Pons (tissue), 1 donor: ENCODE measurements at regions not wholly inside any gene's neighbourhood (a gene's known extent, or its start where the extent isn't known, plus 50 kb on each side); places are given as distances from the start of the nearest gene placed in this dataset.
"Not testable (repeated sequence)": the region's sequence is repeated elsewhere in the genome, so short reads cannot be mapped to it uniquely, and the experiment has no call there.

Experiments used
- DNase-seq: peaks from one replicate; pipeline ENCODE4 v3.0.0-alpha.2; 2016; ENCODE audit warnings: low spot score

DNA sequence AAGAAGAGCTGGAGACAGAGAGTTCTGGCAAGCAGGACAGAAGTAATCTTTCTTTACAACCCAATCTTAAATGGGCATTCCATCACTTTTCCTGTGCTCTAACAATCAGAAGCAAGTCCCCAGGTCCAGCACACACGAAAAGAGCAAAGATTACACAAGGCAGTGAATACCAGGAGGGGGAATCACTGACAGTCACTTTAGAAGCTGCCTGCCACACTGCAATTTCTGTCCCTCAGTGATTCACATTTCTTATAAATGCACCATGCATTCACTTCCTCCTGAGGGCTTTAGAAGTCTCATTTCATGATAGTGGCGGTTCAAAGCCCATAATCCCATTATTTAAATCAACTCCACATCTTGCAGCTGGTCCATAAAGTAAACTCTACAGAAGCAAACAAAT is 362.5 kb downstream of the POM121L12 start:
- no peak for DNase-seq

DNA sequence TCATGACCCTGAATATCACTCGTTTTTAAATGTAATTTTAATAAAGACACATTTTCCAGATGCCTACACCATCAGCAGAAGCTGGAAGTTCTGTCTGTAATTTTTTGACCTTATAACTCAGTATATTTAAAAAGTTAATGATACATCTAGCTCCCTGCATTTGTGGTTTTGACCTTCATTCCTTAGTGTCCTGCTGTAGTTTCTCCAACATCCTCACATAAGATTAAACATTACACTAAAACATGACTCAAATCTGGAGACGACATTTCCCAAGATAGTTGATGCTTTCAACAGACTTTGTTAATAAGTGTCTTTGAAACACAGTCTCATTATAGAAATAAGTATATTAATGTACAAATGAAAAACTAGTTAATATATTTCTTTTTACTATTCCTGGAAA is 363.1 kb downstream of the POM121L12 start:
- DNase-seq, result no peak

DNA sequence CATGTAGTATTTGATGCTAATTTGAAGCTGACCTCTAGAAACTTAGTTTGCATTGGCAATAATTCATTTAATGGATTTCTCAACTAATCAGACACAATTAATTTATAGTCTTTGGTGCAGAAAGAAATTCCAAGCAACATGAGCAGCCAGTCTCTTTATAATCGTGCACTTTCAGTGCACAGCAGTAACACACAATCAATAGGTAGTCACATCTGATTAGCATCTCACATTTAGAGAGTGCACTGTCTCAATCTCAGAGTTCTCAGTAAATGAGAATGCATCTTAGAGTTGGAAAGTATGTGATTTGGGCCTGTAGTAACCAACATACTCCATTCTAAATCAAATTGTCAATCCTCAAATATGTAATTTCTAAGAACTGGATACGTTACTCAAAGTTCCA is 377.6 kb downstream of the POM121L12 start:
- no peak for DNase-seq

DNA sequence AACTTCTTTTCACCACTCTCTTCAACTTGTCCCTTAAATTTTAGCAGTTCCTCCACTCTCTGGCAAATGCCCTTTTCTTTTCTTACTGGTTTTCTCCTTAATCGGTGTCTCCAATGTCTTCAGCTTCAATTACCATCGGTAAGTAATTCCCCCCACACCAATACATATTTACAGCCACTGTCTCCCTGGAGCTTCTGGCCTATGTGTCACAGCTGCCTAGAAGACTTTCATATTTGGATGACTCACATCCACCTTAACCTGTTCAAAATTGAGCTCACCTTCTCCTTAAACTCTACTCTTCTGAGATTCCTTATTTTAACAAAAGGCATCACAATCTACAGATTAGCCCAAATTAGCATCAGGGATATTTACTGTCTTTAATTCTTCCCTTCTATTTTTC is 380.4 kb downstream of the POM121L12 start:
- no peak for DNase-seq

DNA sequence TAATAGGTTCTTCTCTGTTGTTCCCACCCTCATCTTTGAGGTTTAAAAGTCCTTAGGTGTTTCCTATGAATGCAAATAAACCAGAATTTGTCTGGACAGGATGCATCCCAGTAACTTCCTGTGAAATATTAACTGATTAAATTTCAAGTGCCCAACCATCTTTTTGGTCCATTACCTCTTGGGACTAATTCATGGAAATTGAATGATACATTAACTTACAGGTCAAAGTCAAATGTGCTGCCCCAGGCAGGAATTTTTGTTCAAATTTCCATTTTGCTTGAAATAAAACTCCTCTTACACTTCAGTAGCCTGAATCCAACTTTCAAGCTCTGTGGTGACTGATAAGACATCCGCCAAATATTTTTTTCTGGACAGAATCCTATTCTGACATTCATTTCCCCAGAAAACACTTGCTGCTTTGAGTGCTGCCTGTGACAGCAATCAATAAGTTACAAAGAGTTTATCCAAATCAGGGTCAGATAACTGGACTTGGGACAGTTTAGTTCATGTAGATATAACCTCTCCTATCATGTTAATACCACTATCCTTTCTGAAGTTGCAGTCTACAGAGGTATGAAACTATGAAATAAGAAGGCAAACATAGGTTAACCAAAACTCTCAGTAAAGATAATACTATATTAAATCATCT is 383.5 kb downstream of the POM121L12 start:
- DNase-seq, result no peak

DNA sequence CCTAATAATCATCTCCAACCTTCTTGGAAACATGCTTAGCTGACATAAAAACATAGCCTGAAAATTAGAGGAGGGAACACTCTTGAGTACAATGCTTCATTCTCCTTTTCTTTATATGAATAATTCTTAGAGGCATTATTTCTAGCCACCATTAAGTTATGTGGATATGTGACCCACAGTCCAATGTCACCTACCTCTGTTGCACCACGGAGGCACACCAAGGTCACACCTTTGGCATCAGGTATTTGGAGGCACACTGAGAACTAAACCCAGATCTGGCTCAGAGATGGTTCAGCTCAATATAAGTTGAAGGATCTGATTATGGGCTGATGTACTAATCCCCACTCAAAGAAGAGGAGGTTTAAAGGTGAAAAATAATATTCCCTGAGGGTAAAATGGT is 385.1 kb downstream of the POM121L12 start:
- DNase-seq, result no peak

DNA sequence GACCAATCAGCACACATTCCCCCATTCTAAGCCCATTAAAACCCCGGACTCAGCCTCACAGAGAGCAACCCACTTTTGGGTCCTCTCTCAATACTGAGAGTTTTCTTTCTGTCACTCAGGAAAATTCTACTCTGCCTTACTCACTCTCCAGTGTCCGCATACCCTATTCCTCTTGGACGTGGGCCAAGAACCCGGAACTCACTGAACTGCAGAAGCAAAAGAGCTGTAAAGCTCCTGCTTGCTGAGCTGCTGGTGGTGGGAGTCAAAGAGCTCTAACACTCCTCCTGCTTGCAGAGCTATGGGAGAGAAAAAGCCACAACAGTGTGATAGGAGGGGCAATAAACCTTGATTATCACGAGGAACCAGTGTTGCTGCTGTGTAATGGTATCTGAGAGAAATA is 386.9 kb downstream of the POM121L12 start:
- no peak for DNase-seq

DNA sequence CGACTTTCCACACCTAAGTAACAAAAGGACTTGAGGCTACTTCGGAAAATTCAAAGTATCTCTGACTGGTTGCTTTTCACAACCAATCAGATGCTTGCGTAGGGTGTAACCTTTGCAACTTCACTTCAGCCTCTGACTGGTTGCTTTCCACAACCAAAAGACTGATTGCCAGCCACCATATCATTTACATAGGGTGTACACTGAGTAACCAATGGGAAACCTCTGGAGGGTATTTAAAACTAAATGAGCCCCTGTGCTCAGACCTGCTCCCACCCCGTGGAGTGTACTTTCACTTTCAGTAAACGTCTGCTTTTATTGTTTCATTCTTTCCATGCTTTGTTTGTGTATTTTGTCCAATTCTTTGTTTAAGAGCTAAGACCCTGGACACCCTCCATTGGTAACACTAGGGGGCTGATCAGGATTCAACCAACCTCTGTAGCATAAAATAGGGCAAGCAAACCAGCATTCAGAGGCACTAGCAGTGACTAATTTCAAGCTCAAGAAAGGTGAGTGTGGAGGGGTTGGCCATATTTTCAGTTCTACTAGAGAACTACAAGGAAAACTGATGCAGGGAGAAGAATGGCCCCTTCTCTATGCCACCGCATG is 390.8 kb downstream of the POM121L12 start:
- DNase-seq, result no peak

DNA sequence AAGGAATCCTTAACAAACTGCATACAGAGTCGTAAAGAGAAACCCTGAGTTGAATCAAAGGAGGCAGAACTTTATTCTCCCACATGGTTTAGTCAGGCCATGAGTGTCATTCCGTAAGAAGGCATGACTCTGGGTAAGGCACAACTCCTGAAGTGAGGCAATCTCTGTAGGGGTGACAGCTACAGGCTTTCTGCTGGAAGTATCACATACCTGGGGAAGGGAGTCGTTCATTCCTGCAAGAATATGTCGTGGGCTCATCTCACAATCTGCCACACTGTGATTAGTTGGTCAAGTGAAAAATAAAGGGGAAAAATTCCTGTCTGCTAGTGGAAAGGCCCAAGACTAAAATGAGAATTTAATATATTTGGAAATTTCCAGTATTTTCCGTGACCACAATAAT is 392.6 kb downstream of the POM121L12 start:
- DNase-seq, result no peak

DNA sequence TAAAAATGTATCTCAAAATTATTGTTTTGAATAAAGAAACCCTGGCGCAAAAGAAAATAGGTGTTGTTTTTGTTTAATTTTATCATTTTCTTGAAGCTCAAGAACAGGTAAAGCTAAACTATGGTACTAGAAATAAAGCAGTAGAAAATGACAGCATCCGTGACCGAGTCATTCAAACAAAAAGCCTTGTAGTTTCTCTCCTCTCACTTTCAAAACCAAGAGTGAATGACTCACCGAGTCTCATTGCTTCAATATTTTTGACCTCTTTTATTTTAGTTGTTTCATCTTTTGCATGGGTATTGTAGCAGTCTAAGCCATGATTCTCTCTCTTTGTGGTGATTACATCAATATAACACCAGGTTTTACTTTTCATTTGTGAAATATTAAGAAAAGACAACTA is 396.5 kb downstream of the POM121L12 start:
- no peak for DNase-seq

DNA sequence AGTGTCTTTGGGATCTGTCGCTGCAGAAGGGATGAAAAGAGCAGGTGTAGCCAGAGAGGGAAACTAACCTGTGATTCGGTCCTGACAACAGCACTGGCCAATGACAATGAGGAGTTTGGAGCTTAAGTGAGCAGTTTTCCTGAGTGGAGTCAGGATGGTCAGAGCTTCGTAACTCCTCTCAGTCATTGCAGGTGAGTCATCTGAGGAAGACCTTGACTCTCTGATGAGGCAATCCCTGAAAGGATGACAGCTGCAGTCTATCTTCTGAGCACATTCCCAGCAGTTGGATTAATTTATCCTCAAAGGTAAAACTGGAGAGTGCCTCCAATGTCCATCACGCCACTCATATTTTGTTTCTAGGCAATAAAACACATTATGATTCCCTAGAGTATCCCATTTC is 401.9 kb downstream of the POM121L12 start:
- no peak for DNase-seq

DNA sequence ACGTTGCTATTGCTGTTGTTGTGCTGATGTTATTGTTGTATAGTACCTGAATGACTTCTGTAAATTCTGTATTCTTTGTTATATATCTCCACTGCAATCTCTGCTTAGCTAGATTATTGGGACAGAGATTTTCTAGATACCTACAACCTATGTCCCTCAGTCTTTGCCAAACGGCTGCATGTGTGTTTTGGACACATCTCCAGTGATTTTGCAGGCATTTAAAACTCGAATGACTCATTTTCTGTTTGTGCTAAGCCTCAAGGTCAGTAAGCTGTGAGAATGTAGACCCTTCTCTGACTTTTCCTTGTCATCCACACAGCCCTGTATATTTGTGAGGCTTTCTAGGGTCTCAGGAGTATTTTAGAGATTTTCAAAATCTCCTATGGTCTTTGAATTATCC is 410.7 kb downstream of the POM121L12 start:
- no peak for DNase-seq

DNA sequence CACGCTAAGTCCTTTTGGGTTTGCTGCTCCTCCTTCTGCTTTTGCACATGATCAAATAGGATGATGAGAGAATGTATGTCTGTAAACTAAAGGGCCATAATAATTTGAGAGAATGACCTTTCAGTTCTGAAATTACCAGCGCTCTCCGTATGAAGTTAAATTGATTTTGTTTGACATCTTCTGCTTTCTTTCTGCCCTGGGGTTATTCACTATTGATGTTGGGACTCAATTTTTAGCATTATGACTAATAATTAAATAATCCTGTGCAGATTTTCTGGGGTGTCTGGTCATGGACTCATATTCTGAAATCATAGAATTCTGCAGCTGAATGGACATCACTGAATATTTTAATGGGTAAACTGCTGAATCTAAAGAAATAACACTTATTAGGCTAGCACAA is 423.2 kb downstream of the POM121L12 start:
- DNase-seq, result no peak

DNA sequence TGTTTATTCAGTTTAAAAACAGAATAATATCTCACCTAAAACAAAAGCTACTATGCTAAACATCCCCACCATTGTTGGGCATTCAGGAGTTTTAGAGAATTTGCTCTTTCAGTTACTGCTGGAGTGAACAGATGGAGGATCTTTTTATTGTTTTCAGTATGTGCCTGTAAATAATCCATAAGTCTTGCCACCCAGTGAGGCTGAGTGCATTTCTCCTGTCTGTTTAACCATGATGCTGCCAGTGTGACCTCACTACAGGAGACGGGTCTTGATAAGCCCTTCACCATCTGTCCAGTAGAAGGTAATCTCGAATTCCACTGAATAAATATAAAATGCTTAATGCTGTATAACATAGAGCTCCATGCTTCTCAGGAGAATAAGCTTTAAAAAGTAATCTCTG is 430.9 kb downstream of the POM121L12 start:
- DNase-seq, result no peak

DNA sequence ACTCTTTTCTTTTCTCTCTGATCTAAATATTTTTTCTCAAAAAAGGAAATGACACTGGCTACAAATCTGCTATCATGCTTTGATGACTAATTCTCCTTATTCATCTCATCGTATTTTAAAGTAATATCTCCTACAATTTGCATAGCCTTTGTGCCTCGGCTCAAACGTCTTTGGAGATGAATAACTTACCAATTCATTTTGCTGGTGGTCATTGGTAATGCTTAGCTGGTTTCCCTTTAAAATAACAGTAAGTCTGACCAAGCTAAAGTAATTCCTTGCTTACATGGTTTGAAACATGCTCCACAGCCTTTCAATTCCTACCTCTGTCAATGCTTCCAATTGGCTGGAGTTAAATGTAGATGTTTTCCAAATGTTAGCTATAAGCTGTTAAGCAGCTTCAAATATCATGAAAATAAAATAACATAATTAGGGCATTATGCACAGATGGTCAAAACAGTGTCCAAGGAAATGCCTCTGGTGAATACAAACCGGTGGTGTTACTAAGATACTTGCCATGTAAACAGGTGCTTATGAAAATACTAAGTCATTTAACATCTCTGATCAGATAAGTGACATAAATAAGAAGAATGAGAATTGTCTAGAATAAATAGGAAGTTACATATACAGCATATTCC is 435.0 kb downstream of the POM121L12 start:
- no peak for DNase-seq

DNA sequence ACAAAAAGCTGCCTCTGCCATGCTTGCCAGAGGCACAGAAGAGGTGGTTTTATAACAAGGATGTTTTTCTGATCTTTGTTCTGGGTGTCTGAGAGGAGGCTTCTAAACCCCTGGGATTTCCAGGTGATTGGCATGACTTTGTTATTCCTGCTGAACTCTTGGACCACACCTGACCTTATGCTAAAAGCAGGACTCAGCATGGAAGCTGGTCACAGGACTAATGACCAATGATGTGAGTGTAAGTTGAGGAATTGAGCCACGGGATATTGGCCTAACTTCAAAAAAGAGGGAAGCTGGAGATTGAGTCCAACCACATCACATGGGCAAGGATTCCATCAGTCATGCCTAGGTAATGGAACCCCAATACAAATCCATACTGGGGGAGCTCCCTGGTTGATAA is 437.9 kb downstream of the POM121L12 start:
- no peak for DNase-seq

DNA sequence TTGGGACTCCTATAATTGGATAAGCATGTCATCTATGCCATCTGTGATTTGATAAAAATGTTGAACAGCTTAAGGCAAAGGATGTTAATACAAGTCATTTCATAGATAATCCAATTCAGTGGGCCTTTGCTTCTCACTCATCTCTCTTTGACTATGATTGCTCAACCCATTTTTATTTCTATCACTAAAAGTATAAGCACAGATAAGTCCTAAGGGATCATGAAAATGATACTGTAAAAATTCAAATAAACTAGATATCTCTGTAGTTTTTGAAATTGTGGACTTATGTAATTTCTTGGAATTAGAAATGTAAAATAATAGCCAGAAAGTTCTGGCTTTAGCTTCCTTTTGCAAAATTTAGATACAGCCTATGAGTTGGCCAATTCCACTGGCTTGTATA is 440.3 kb downstream of the POM121L12 start:
- no peak for DNase-seq

DNA sequence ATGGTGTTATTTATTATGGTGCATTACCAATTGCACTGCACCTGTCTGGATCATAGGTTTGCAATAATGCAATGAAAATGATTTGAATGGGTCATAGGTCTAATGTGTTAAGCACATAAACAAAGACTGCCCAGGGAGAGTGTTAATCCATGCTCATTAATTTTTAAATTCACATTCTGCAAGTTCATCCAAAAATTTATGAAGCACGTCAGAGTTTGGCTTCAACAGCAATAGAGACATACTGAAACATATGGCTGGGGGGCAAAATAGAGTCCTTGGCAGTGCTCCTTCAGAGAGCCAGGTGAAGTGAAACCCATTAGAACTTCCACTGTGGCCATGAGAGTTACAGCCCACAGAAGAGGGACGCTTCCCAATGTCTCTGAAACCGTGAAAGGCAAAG is 441.1 kb downstream of the POM121L12 start:
- DNase-seq, result no peak

DNA sequence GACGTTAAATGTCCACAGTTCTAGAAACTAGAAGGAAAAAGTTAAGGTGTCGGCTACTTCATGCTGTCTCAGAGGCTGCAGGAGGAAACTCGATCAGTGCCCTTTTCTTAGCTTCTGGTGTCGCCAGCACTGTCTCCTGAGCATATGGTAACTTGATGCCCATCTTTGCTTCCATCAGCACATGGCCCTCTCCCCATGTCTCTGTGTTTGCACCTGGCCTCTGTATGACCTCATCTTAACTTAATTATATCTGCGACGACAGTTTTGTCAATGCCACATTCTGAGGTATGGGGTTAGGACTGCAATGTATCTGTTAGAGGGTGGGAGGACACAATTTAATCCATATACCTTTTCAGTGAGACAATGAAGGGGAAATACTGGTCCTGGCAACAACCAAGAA is 449.9 kb downstream of the POM121L12 start:
- DNase-seq, result no peak

DNA sequence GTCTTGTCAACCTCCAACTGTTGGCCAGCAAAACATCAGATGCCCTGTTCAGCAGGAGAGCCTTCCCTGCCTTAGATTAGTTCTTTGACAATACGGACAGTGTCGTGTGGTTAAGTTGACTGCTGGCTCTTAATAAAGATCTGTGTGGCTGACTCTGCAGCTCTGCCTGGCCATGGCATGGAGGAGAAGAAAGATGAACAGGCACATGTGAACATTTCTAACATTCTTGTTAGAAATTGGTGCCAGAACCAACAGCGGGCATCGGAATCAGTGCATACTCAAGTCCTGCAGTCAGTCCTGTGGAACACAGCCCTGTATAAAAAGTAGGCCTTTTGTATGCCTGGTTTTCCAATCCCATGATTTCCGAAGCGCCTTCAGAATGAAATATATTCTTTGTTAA is 455.6 kb downstream of the POM121L12 start:
- no peak for DNase-seq

DNA sequence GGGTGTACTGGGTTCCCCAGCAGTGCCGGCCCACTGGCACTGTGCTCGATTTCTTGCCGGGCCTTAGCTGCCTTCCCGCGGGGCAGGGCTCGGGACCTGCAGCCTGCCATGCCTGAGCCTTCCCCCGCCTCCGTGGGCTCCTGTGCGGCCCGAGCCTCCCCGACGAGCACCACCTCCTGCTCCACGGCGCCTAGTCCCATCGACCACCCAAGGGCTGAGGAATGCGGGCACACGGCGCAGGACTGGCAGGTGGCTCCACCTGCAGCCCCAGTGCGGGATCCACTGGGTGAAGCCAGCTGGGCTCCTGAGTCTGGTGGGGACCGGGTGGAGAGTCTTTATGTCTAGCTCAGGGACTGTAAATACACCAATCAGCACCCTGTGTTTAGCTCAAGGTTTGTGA is 459.7 kb downstream of the POM121L12 start:
- not testable (repeated sequence) for DNase-seq

DNA sequence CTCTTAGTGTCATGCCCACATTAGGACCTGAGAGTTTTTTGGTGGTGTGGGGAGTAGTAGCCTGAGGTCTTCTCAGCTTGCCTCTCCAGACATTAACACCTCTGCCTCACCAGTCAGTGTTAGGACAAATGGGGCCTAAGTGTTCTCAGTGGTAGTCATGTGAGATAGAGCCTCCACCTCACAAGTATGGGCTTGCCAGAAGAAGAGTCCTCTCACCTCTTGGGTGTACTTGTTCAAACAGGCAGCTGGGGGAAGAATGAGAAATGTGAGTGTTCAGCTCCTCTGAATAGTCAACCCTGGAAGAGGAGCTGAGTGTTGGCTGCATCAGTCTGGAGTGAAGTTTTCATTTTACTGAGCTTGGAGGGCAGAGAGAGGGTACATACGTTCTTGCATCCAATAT is 464.6 kb downstream of the POM121L12 start:
- no peak for DNase-seq

DNA sequence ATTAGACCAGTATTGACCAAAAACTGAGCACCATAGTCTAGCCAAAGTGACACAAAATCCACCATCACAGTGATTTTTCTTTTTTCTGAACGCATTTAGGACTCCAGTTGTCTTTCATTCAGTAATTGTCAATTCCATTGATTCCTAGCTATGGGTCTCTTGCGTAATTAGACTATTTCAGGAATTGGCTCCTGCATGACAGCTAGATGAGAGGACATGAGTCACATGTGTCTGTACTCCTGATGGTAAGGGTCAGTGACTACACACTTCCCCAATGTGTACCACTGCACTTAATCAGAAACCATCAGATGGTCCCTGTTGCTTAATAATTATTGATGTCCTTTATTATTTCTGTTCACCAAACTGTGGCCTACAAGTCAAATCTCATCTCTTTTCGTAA is 469.5 kb downstream of the POM121L12 start:
- DNase-seq, result no peak

DNA sequence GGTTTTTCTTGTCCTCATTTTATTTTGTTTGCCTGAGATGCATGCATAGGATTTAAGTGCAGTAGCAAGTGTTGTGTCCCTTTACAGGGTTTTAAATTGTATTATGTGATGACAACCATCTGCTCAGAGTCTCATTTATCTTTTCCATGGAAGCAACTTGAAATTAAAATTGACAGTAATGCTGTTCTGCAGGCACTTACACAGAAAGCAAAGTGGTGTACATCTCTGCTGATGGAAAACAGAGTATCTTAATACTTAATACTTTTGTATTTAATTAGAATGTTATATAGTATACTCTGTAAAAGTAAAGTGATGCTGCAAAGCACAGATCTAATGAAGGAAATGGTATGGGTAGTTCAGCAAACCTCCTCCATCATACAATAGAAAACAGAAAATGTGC is 482.9 kb downstream of the POM121L12 start:
- DNase-seq, result no peak
